Cardiac septum (tissue), 1 donor: ENCODE measurements at regions not wholly inside any gene's neighbourhood (a gene's known extent, or its start where the extent isn't known, plus 50 kb on each side); places are given as distances from the start of the nearest gene placed in this dataset.
"Not testable (repeated sequence)": the region's sequence is repeated elsewhere in the genome, so short reads cannot be mapped to it uniquely, and the experiment has no call there.

Source experiments
- DNase-seq: peaks from one replicate; pipeline ENCODE4 v3.0.0-alpha.2; 2020; ENCODE audit warnings: low spot score
- intact Hi-C: fragments of 100-400 bp; cut with DNase I; formaldehyde crosslinking; loops from one replicate; pipeline ENCODE4 v1.14.0; 2022
- donor health status: DM: no; HTN: no; CAD: no.

DNA sequence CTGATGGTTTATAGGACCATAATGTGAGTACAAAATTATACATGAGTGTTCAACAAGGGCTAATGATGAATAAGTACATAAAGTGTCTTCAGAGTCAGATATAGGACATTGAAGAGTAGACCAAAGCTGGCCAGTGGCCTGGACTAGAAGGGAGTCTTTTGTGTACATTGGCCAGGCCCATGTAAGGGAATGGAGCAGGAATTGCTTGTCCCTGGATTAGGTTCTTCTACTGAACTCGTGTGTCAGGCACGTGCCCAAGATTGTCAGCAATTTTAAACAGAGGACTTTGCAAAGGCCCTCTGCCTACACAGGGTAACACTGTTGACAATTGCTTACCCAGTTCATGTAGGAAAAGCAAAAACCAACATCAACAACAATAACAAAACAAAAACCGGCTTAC is 196.0 kb upstream of the SEL1L start:
- intact Hi-C loops = no loop called here
- DNase-seq = no peak

DNA sequence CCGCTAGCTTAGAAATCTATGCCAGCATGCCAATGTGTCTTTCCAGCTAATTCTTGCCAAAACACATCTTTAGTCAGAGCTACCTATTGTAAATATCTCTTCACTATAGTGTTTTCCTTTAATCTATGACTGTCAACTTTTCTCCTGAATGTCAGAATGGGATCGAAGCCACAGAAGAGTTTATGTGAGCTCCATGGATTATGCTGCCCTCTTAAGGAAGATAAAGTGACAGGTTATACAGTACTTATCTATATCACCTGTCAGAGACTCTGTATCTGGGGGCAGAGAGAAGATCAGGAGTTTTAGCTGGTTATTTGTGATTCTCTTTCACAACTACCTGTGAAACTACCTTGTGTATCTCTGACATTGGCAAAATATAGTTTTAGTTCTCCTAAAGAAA is 204.3 kb upstream of the SEL1L start:
- DNase-seq = no peak
- intact Hi-C loops = no loop called here

DNA sequence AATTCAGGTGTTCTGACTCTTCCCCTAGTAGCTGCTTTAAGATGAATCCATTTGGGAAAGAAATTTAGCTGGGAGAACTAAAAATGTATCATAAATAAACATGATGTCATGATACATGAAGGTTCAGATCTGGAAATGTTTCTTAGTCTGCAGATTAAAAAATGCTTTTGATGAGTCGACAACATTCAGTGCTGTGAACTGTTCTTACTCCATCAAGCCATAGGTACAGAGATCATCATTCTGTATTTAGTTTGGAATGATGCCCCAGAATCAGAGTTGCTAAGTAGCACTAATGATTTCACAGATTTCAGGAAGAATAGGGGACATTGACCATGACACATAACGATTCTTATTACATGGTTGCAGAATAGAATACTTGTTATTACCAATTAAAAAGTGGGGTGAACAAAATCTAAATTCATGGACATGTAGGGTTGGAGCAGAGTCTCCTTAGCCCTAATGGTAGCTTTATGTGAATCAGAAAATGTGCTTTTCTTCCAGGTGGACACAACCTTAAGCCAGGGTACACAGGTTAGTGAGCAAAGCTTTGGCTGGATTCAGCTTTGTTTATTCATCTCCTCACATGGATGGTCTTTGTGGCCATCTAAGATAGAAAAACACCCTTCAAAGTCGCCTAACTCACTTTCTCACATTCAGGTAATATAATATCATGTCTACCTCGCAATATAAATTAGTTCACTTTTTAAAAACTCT is 205.4 kb upstream of the SEL1L start:
- intact Hi-C loops = no loop called here
- DNase-seq = no peak

DNA sequence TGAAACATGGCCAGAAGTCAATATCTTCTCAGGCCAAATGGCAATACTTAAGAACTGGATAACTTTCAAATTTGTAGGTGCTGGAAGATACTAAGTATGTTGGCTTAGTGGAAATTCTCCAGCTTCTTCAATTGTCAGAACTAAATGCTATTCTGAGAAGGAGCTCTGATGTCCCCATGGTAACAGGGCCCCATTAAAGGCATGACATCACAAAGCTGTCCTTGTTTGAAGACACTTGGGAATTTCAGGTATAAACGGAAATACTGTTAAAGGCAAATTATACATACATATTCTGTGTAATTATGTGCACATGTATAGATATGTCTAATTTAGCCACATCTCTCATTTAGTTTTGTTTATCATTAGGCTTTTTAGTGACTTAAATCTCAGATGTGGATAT is 210.0 kb upstream of the SEL1L start:
- intact Hi-C loops = no loop called here
- DNase-seq = no peak

DNA sequence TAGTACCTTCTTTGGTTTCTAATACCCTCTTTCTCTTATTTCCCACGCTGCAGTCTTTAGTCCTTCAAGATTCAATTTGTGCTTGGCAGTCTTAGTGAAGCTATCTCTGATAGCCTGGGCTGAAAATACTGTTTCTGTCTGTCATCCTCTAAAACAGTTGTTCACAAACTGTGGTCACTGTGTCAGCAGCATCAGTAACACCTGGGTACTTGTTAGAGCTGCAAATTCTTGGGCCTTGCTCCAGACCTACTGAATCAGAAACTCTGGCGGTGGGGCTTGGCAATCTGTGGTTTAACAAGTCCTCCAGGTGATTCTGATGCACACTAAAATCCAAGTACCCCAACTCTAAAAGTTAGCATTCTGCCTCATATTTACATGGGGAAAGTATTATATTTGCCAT is 217.5 kb upstream of the SEL1L start:
- intact Hi-C loops = no loop called here
- no peak for DNase-seq

DNA sequence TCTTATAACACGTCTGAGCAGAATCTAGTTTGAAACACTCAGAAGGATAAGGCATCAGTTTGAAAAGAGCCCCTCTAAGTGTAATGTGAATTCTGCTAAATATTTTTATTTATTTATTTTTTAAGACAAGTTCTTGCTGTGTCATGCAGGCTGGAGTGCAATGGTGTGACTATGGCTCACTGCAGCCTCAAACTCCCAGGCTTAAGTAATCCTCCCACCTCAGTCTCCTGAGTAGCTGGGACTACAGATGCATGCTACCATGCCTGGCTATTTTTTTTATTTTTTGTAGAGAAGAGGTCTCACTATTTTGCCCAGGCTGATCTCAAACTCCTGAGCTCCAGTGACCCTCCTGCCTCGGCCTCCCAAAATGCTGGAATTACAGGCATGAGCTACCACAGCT is 225.9 kb upstream of the SEL1L start:
- DNase-seq = no peak
- intact Hi-C loops = no loop called here

DNA sequence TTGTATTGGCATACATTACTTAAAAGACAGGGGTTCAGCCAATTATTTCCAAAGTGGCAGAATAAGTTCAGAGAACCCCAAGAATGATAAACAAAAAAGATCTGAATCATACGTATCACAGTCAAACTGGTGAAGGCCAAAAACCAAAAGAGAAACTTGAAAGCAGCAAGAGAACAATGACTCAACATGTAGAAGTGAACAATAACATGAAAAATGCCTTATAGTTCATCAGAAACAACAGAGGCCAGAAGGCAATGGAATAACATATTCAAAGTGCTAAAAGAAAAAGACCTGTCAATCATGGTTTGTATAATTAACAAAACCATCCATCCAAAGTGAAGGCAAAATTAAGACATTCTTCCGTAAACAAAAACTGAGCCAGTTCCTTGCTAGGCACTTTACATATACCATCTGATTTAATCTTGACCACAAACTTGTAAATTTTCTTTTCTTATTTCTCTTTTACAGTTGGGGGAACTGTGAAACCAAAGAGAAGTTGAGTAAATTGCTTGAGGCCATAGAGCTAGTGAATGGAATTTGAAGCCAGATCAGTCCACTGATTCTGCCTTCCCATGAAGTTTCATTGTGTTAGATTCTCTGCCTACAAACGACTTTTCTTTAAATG is 232.1 kb upstream of the SEL1L start:
- no peak for DNase-seq
- intact Hi-C loops = no loop called here

DNA sequence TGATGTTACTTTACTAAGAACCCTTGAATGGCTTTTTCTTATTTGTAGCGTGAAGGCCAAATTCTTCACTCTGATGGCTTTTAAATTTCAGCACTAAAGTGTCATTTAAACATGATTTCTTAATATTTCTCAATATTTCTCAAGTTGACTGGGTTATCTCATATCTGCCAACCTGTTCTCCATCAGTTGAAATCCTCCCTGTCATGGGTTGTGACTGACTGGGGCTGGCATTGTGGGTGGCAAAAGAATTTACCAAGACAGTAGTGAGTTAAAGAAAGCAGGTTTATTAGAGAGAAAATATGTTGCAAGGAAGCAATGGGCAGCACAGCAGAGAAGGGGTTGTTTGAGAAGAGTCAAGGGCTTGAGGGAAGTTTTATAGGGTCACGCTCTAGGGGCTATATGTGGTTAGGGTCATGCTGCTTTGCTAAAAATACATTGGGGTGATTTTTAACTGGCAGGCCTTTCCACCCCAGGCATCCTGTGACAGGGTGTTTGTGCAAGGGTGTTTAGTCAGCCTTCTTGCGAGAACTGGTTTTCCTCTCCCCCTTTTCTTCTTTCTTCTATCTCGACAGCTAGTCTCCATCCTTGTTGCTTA is 232.8 kb upstream of the SEL1L start:
- intact Hi-C loops = no loop called here
- DNase-seq = no peak

DNA sequence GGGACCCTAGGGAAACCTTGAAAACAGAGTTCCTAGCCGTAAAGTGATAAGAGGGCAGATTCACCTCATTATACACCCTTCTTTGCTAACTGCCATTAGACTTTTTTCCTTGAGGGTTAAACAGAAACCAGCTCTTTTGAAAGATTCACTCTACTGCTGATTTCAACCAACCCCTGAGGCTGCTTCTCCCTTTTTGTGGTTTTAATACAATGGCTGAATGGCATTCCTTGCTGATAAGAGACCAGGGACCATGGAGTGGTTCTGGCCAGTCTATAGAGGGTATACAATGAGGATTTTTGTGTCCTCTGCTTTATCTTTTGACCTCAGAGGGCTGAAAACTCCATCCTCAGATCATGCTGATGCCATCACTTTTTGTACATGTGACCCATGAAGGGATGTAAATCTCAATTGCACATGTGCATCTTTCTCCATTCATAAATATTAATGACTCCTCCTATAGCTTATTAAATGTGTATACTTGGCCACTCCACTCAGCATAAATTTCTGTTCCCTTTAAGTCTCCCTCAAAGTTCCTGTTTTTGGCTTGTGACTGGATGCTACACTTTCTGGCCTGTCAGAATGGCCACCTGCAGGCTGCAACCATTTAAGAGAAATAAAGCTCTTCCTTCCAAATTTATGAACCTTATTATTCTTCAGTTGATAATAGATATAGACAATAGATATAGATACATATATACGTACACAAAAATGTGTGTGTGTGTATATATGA is 233.8 kb upstream of the SEL1L start:
- DNase-seq = no peak
- intact Hi-C loops = no loop called here

DNA sequence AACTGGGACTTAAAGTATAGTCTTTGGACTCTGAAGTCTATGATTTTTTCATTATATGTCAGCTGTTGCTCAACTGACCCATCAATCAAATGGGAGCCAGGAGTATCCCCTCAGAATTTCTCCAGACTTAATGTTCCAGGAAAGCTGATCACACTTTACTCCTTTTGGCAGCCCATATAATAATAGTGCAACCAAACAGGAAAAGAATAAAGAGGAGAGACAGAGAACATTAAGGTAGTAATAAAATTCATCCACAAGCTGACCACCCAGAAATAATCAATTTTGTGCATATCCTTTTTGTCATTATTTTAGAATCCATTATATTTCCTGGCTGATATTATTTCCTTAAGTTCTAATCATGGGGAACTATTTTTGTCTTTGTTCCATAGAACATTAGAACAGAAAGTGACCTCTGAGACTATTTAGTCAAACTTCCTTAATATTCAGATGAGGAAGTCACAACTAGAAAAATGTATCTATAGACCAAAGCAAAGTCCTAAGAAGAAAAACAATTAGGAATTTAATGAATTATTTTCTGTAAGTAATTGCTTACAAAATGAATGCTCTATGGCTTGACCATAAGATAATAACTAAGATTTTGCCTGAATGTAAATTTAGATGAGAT is 238.1 kb upstream of the SEL1L start:
- no peak for DNase-seq
- intact Hi-C loops = no loop called here

DNA sequence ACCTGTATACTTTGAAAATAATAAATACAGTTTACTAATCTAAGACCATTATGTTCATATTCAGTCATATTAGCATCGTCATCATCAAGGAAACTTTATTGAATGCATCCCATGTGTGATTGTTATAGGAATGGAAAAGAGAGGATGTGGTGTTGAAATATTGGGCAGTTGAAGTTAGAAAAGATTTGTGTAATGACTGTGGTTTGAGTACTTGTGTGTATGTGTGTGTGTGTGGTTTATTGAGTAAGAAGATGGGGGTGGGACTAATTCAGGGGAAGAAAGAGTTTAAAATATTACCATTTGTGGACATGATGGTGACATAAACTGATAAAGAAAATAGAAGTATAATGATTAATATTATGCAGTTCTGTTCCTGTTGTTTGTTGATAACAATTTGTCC is 238.7 kb upstream of the SEL1L start:
- intact Hi-C loops = no loop called here
- DNase-seq = no peak

DNA sequence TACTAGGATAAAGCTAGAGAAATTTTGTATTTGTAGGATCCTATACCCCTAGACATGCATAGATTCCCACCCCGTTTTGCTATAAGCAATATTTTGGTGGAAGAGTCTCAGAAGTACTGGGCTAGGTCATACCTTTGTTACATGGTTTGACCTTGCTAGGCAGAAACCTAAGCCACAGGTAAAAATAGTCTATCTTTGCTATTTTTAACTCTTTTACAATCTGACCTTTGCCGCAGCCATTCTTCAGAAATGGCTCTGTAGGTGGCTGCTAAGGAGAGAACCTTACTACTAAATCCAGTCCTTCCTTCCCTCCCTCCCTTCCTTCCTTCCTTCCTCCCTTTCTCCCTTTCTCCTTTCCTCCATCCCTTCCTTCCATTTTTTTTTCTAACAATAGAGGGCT is 242.9 kb upstream of the SEL1L start:
- intact Hi-C loops = no loop called here
- DNase-seq = no peak

DNA sequence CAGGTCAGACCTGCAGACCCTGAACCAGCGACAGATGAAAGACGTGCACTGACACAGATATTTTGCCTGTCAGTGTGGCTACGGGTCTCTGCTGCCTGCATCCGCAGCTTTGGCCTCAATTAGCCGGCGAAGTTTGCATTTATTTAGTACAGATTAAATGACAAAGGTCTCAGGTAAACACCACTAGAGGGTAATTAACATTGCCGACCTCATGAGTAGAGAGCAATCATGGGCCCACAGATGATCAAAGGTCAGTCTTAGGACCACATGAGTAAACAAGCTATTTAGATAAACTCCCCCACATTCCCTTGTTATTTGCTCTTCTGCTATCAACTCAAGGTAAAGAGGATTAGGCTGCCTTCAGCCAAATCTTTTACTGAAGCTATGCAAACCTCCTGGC is 248.1 kb upstream of the SEL1L start:
- DNase-seq, intact Hi-C loops: not testable (repeated sequence)

DNA sequence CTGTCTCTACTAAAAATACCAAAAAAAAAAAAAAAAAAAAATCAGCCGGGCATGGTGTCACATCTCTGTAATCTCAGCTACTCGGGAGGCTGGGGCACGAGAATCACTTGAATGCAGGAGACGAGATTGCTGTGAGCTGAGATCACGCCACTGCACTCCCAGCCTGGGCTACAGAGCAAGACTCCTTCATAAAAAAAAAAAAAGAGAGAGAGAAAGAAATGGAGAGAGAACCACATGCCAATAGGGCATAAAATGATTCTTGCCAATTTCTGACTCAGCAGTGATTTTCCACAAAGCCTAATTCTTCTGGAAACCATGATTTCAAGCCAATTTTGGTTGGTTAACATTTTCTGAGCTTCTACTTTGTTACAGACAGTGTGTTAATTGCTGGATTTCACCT is 250.4 kb upstream of the SEL1L start:
- intact Hi-C loops = no loop called here
- no peak for DNase-seq

DNA sequence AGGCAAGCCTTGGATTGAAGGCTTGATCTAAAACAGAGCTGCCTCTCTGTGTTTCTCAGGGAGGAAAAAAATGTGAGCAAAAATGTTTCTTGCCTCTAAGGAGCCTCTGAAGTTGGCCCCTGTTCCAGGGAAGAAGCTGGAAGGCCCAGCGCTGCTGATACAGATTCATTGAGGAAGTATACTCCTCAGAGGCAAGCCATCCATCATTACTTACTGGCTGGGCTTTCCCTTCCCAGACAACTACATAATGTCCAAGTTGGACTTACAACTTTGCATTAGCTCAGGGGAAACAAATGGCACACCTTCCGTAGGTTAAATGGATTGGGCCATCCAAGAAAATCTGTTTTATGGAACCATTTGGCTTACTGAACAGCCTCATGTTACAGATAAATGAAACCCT is 263.7 kb upstream of the SEL1L start:
- intact Hi-C loops = no loop called here
- no peak for DNase-seq

DNA sequence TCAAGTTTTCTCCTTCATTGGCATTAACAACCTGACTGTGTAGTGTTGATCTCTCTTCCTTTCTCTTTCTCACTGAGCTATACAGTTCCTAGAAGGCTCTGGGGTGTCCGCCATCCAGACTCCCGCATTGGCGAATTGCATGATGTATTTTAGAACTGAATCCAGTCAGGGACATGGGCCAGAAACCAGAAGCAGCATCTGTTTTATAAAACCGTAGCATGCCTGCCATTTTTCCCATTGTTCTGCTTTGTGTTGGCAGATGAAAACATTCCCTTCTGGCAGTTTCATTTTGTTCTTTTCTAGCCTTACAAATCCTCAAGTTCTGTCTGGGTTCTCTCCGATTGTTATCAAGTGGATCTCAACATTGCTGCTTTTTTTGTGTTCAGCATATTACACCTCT is 268.3 kb upstream of the SEL1L start:
- intact Hi-C loops = no loop called here
- DNase-seq = no peak

DNA sequence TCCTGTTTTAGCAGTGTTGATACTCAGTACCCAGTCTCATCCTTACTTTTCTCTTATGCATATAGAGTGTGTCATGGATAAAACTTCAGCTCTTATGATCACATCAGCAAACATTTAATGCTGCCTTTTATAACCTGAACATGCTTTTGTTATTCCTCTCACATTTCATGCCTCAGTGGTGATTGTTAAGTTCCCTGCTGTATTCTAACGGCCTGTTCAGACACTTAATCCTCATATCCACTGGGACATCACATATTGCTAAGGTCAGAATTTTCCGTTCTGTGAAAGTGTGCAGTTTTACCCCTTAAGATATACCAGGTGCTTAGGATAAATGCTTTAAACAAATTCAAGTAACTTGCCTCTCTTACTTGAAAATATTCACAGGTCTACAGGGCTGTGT is 268.7 kb upstream of the SEL1L start:
- DNase-seq = no peak
- intact Hi-C loops = no loop called here

DNA sequence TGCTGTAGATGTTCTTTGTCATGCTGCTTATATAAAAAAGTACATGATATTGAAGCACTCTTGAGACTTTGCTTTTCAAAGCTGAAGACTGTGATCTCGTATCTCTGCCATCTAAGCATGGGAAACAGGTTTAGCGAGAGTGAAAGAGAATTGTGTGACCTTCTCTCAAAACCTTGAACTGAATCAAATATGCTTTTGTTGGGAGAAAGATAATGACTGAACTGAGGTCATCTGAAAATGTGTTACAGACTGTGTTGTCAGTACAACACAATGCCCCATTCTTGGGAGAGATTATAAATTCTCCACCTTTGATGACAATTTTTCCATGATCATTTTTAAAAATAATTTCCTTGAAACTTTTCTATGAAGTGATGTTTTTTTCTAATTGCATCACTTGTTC is 272.1 kb upstream of the SEL1L start:
- DNase-seq = no peak
- intact Hi-C loops = no loop called here

DNA sequence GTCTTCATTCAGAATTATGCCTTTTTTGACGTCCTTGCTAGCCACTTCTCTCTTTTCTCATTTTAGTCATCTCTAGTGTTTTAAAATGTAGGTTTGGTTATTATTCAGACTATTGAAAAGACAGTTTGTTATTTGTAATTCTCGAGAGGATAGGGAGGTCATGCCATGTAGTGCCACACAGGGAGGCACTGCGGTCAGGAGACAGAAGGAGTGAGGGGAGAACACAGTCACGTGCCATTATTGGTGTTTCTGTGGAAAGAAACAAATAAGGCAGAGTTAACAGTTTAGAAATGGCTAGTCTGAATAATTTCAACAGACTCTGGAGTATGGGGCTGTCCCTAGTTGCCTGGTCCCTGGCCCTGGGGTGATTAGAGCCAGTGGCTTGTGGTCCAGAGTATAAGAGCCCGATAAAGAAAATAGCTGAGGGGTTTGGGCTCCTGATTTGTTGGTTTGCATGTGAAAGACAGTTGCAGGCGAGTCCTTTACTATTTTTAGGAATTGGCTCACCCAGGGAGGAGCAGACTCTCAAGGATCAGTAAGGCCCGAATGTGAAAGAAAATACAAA is 278.1 kb upstream of the SEL1L start:
- intact Hi-C loops = no loop called here
- DNase-seq = no peak

DNA sequence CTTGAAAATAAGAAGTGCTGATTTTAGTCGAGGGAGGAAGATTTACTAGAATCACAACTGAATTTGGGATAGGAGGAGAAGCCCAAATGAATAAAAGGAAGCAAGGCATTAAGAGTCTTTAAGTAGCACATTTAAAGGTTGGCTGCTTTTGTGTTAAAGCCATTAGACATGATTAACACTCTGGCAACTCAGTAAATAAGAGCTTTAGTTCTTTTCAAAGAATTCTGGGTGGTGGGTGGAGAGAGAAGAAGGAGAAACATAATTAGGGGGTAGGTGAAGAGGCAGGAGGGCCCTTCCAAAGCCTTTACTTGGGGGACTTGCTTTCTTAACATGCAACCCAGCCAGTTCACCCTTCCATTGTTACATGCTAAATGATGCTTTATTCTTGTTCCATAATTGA is 284.6 kb upstream of the SEL1L start:
- no peak for DNase-seq
- intact Hi-C loops = no loop called here
